H9 (cell line): ENCODE measurements at regions not wholly inside any gene's neighbourhood (a gene's known extent, or its start where the extent isn't known, plus 50 kb on each side); places are given as distances from the start of the nearest gene placed in this dataset.

Source experiments
- DNase-seq: peaks from one replicate; pipeline ENCODE4 v3.0.0-alpha.2; 2017
- H2AFZ ChIP-seq: one replicate; pipeline ENCODE4 v1.6.1; 2013; ENCODE audit warnings: mild to moderate bottlenecking, low read length, control low read depth, moderate library complexity
- H2AK5ac ChIP-seq: 2 replicates; pipeline ENCODE4 v1.6.1; 2013; ENCODE audit warnings: low read length, control low read depth, mixed read lengths; ENCODE audit not compliant: insufficient read length
- H2BK120ac ChIP-seq: one replicate; pipeline ENCODE4 v1.6.1; 2013; ENCODE audit warnings: low read depth, mild to moderate bottlenecking, low read length, control low read depth, inconsistent platforms; ENCODE audit not compliant: poor library complexity, severe bottlenecking
- H2BK12ac ChIP-seq: 2 replicates; pipeline ENCODE4 v1.6.1; 2013; ENCODE audit warnings: low read length, control low read depth, mixed read lengths, low read depth; ENCODE audit not compliant: insufficient read length
- H2BK15ac ChIP-seq: 2 replicates; pipeline ENCODE4 v1.6.1; 2013; ENCODE audit warnings: low read depth, low read length, control low read depth
- H2BK20ac ChIP-seq: one replicate; pipeline ENCODE4 v1.6.1; 2013; ENCODE audit warnings: low read depth, mild to moderate bottlenecking, low read length, control low read depth, inconsistent platforms; ENCODE audit not compliant: poor library complexity, severe bottlenecking
- H2BK5ac ChIP-seq: 2 replicates; pipeline ENCODE4 v1.6.1; 2013; ENCODE audit warnings: low read length, control low read depth, mixed read lengths; ENCODE audit not compliant: insufficient read length
- H3K14ac ChIP-seq: 2 replicates; pipeline ENCODE4 v1.6.1; 2013; ENCODE audit warnings: low read length, control low read depth; ENCODE audit not compliant: insufficient read depth
- H3K18ac ChIP-seq: 2 replicates; pipeline ENCODE4 v1.6.1; 2013; ENCODE audit warnings: low read depth, mild to moderate bottlenecking, mixed read lengths, low read length, control low read depth; ENCODE audit not compliant: insufficient read length
- H3K23ac ChIP-seq: 2 replicates; pipeline ENCODE4 v1.6.1; 2013; ENCODE audit warnings: low read length, control low read depth, mixed read lengths, low read depth; ENCODE audit not compliant: insufficient read length
- H3K23me2 ChIP-seq: 2 replicates; pipeline ENCODE4 v1.6.1; 2013; ENCODE audit warnings: low read depth, mild to moderate bottlenecking, mixed read lengths, low read length, control low read depth; ENCODE audit not compliant: insufficient read length, poor library complexity, severe bottlenecking
- H3K27ac ChIP-seq: 2 replicates; pipeline ENCODE4 v1.5.1; 2013; ENCODE audit warnings: low read length, control low read depth, mixed read lengths, low read depth; ENCODE audit not compliant: insufficient read length
- H3K27me3 ChIP-seq: 2 replicates; pipeline ENCODE4 v1.6.1; 2013; ENCODE audit warnings: low read length, control low read depth, inconsistent platforms; ENCODE audit not compliant: insufficient read depth
- H3K4ac ChIP-seq: 2 replicates; pipeline ENCODE4 v1.6.1; 2013; ENCODE audit warnings: low read depth, mild to moderate bottlenecking, control low read depth, inconsistent platforms, low read length, moderate library complexity
- H3K4me1 ChIP-seq: 2 replicates; pipeline ENCODE4 v1.6.1; 2013; ENCODE audit warnings: low read length, control low read depth, inconsistent platforms; ENCODE audit not compliant: insufficient read depth
- H3K4me2 ChIP-seq: 2 replicates; pipeline ENCODE4 v1.6.1; 2013; ENCODE audit warnings: low read length, control low read depth, mixed read lengths; ENCODE audit not compliant: insufficient read length, insufficient read depth
- H3K56ac ChIP-seq: 2 replicates; pipeline ENCODE4 v1.6.1; 2013; ENCODE audit warnings: low read depth, mild to moderate bottlenecking, mixed read lengths, low read length, control low read depth; ENCODE audit not compliant: insufficient read length
- H3K79me1 ChIP-seq: 2 replicates; pipeline ENCODE4 v1.6.1; 2013; ENCODE audit warnings: low read depth, mild to moderate bottlenecking, moderate library complexity, low read length, control low read depth, inconsistent platforms; ENCODE audit not compliant: insufficient read depth, poor library complexity, severe bottlenecking
- H3K79me2 ChIP-seq: 2 replicates; pipeline ENCODE4 v1.6.1; 2013; ENCODE audit warnings: low read length, control low read depth, inconsistent platforms; ENCODE audit not compliant: insufficient read depth
- H3K9ac ChIP-seq: 2 replicates; pipeline ENCODE4 v1.6.1; 2013; ENCODE audit warnings: low read length, control low read depth, mixed read lengths; ENCODE audit not compliant: insufficient read length; ENCODE audit errors: extremely low read depth
- H3K9me3 ChIP-seq: one replicate; pipeline ENCODE4 v1.6.1; 2013; ENCODE audit warnings: low read depth, low read length, inconsistent platforms; ENCODE audit not compliant: control insufficient read depth
- H3T11ph ChIP-seq: one replicate; pipeline ENCODE4 v1.6.1; 2013; ENCODE audit warnings: mild to moderate bottlenecking, low read length, control low read depth, inconsistent platforms
- H4K20me1 ChIP-seq: one replicate; pipeline ENCODE4 v1.6.1; 2013; ENCODE audit not compliant: control insufficient read depth, insufficient read length, insufficient read depth
- H4K5ac ChIP-seq: 2 replicates; pipeline ENCODE4 v1.6.1; 2013; ENCODE audit warnings: low read depth, mild to moderate bottlenecking, mixed read lengths, low read length, control low read depth; ENCODE audit not compliant: insufficient read length
- H4K8ac ChIP-seq: replicated peaks from 2 replicates; pipeline ENCODE4 v1.6.1; 2013; ENCODE audit warnings: low read length, control low read depth, mixed read lengths, low read depth; ENCODE audit not compliant: insufficient read length
- H4K91ac ChIP-seq: 2 replicates; pipeline ENCODE4 v1.6.1; 2013; ENCODE audit warnings: low read depth, mild to moderate bottlenecking, moderate library complexity, mixed read lengths, low read length, control low read depth; ENCODE audit not compliant: insufficient read length
- H3K27ac Mint-ChIP-seq, 3 experiments: 2 replicates in 2 of 3; 3 replicates in 1 of 3; pipeline ENCODE4 v1.8.0; 2020 to 2021; ENCODE audit warnings: mixed read lengths in 3 of 3, mild to moderate bottlenecking in 1 of 3, moderate library complexity in 1 of 3
- H3K27me3 Mint-ChIP-seq: 2 replicates; pipeline ENCODE4 v1.8.0; 2021; ENCODE audit warnings: low read depth, mild to moderate bottlenecking, moderate library complexity, mixed read lengths
- H3K36me3 Mint-ChIP-seq, 3 experiments: 2 replicates in 2 of 3; 3 replicates in 1 of 3; pipeline ENCODE4 v1.8.0; 2020 to 2021; ENCODE audit warnings: low read depth in 3 of 3, mixed read lengths in 3 of 3; ENCODE audit not compliant: insufficient read depth in 1 of 3
- H3K4me1 Mint-ChIP-seq, 2 experiments: 2 replicates each; pipeline ENCODE4 v1.8.0; 2020; ENCODE audit warnings: mixed read lengths in 2 of 2
- H3K4me3 Mint-ChIP-seq, 2 experiments: 2 replicates in 1 of 2; 3 replicates in 1 of 2; pipeline ENCODE4 v1.8.0; 2020 to 2021; ENCODE audit warnings: mild to moderate bottlenecking in 2 of 2, mixed read lengths in 2 of 2, moderate library complexity in 1 of 2
- H3K9me3 Mint-ChIP-seq, 2 experiments: 2 replicates in 1 of 2; 3 replicates in 1 of 2; pipeline ENCODE4 v1.8.0; 2020; ENCODE audit warnings: mild to moderate bottlenecking in 2 of 2, mixed read lengths in 2 of 2, moderate library complexity in 1 of 2
- WGBS: extraction: QIAGEN DNeasy Blood & Tissue Kit; methylation state at CpG from one replicate; pipeline ENCODE4 v1.1.7; 2013; ENCODE audit warnings: missing lambda C conversion rate, low lambda C conversion rate, mixed read lengths; ENCODE audit not compliant: insufficient read length; ENCODE audit errors: extremely low coverage; 5-methylcytosine and 5-hydroxymethylcytosine counted together
- TF ChIP-seq, protein P1 (sequence below): fragments of 200-600 bp; sonication (generic); conservative IDR thresholded peaks from 3 replicates; pipeline ENCODE4 v1.8.0; 2021; ENCODE audit warnings: antibody characterized with exemption, mild to moderate bottlenecking

DNA sequence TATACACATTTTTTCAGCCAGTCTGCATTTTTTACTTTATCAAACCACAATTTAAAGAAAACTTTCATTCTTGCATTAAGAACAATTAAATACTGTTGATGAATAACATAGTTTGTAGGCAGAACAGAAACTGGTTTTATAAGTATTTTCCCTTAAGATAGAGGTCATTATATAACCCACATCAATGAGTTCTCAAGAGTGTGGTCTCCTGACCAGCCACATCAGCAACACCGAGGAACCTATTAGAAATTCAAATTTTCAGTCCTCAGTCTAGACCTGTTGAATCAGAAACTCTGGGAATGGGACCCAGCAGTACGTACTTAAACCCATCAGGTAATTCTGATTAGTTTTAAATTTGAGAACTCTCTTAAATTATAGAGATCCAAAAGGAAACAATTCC lies 299.6 kb upstream of the ARSJ start:
- H3K18ac ChIP-seq = no peak overlapping the region
- no peak overlapping the region for H4K91ac ChIP-seq
- H2AFZ ChIP-seq = no peak overlapping the region
- no CpG with 5 or more reads among the region's 2 CpGs for WGBS
- no peaks in the 10 kb centered on the region for H3K4me1 ChIP-seq
- no peak overlapping the region for H3K9ac ChIP-seq
- H2AK5ac ChIP-seq = no peak overlapping the region
- H4K5ac ChIP-seq = no peak overlapping the region
- H2BK12ac ChIP-seq = no peak overlapping the region
- no peaks in the 10 kb centered on the region for H3K79me1 ChIP-seq
- no peak overlapping the region for H3K56ac ChIP-seq
- H3K14ac ChIP-seq = no peak overlapping the region
- TF ChIP-seq, protein P1, sequence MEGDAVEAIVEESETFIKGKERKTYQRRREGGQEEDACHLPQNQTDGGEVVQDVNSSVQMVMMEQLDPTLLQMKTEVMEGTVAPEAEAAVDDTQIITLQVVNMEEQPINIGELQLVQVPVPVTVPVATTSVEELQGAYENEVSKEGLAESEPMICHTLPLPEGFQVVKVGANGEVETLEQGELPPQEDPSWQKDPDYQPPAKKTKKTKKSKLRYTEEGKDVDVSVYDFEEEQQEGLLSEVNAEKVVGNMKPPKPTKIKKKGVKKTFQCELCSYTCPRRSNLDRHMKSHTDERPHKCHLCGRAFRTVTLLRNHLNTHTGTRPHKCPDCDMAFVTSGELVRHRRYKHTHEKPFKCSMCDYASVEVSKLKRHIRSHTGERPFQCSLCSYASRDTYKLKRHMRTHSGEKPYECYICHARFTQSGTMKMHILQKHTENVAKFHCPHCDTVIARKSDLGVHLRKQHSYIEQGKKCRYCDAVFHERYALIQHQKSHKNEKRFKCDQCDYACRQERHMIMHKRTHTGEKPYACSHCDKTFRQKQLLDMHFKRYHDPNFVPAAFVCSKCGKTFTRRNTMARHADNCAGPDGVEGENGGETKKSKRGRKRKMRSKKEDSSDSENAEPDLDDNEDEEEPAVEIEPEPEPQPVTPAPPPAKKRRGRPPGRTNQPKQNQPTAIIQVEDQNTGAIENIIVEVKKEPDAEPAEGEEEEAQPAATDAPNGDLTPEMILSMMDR = no peak
- H2BK5ac ChIP-seq = no peak overlapping the region
- H3K4me2 ChIP-seq = no peak overlapping the region
- no peaks in the 10 kb centered on the region for H3K23me2 ChIP-seq
- H2BK15ac ChIP-seq = no peak overlapping the region
- Mint-ChIP-seq H3K27ac (no peak overlapping the region), H3K4me3 (no peak overlapping the region), H3K27me3 (no peaks in the 10 kb centered on the region; the same call in 1 of the 2 replicates), H3K4me1 (peaks cover 0 to 2% of the 10 kb centered on the region in 2 experiments; a peak in 1 of 4 replicates), H3K36me3 (no peaks in the 10 kb centered on the region), H3K9me3 (no peaks in the 10 kb centered on the region)
- no peak overlapping the region for H3K27ac ChIP-seq
- H2BK20ac ChIP-seq = no peak overlapping the region
- no peak overlapping the region for H3K23ac ChIP-seq
- DNase-seq = no peak
- H3T11ph ChIP-seq = no peak overlapping the region
- H3K9me3 ChIP-seq = no peaks in the 10 kb centered on the region
- H3K27me3 ChIP-seq = no peaks in the 10 kb centered on the region
- no peaks in the 10 kb centered on the region for H3K79me2 ChIP-seq
- H2BK120ac ChIP-seq = no peak overlapping the region
- no peak overlapping the region for H4K8ac ChIP-seq
- no peak overlapping the region for H3K4ac ChIP-seq
- H4K20me1 ChIP-seq = no peaks in the 10 kb centered on the region
